ENCODE measurements at regions not wholly inside any gene's neighbourhood (a gene's known extent, or its start where the extent isn't known, plus 50 kb on each side); places are given as distances from the start of the nearest gene placed in this dataset.

- in situ Hi-C loops (cut with HindIII; ENCODE audit: low pct_ligation_motif_present, low pct_unique_long_range_greater_than_20kb, low sequenced_read_pairs): no loop called here
These were observed 50.9 kb upstream of the ZNF354B start for GRCh38 chr5:178808886-178809285.

DNA sequence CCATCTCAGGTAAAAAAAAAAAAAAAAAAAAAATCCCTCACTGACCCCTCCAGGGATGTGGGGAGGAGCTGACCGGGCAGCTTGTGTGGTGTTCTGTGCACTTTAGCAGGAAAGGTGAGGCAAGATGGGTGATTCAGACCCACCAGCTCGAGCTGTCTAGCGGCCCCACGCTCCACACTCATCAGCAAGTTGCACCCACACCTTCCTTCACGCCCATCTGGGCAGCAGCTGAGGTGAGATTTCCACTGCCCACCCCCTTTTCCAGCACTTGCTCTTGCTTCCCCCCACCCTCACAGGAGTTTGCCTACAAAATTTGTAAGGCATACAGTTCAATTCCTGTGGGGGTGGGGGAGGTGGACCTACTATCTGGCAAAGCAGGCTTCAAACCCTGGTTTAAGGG lies 58.7 kb upstream of the ZNF354B start:
- no peak for DNase-seq
- in situ Hi-C loops (cut with HindIII; ENCODE audit: low pct_ligation_motif_present, low pct_unique_long_range_greater_than_20kb, low sequenced_read_pairs): no loop called here

More at GRCh38 chr5:178808886-178809285, 50.9 kb upstream of the ZNF354B start:
- no peak for DNase-seq

- no peak for DNase-seq
- in situ Hi-C loops (cut with HindIII; ENCODE audit: low pct_ligation_motif_present, low pct_unique_long_range_greater_than_20kb, low sequenced_read_pairs): no loop called here
These were observed 62.0 kb upstream of the ZNF354B start for GRCh38 chr5:178797546-178798440.

DNA sequence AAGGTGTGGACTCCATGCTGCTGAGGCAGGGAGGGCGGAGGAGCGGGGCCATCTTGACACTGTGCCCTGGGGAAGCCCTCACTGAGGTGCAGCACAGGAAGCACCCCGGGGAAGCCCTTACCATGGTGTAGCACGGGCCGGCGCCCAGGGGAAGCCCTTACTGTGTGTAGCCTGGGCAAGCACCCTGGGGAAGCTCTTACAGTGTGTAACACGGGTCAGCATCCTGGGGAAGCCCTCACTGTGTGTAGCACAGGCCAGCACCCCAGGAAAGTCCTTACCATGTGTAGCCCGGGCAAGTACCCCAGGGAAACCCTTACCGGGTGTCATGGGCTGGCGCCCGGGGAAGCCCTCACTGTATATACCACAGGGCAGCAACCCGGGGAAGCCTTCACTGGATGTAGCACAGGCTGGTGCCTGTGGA lies 62.6 kb upstream of the ZNF354B start:
- in situ Hi-C loops (cut with HindIII; ENCODE audit: low pct_ligation_motif_present, low pct_unique_long_range_greater_than_20kb, low sequenced_read_pairs): no loop called here
- no peak for DNase-seq

GRCh38 chr5:178796165-178796945 lies 63.4 kb upstream of the ZNF354B start:
- no peak for DNase-seq
- in situ Hi-C loops (cut with HindIII; ENCODE audit: low pct_ligation_motif_present, low pct_unique_long_range_greater_than_20kb, low sequenced_read_pairs): no loop called here

GRCh38 chr5:178794433-178794832 lies 64.0 kb upstream of the ZNF354A start:
- no peak for DNase-seq
- in situ Hi-C loops (cut with HindIII; ENCODE audit: low pct_ligation_motif_present, low pct_unique_long_range_greater_than_20kb, low sequenced_read_pairs): no loop called here

DNA sequence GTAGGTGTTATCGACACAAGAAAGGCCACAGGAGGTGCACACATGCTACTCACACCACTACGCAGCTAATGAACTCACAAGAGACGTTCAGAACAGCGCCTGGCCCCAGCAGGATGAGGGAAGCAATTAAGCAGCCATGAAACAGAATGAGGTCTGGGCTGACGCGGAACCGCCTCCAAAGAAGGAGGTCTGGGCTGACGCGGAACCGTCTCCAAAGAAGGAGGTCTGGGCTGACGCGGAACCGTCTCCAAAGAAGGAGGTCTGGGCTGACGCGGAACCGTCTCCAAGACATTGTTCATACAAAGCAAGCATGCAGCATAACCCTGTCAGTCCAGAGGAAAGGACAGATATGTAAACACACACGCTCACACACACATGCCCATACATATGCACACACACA lies 63.2 kb upstream of the ZNF354A start:
- no peak for DNase-seq
- in situ Hi-C loops (cut with HindIII; ENCODE audit: low pct_ligation_motif_present, low pct_unique_long_range_greater_than_20kb, low sequenced_read_pairs): no loop called here

DNA sequence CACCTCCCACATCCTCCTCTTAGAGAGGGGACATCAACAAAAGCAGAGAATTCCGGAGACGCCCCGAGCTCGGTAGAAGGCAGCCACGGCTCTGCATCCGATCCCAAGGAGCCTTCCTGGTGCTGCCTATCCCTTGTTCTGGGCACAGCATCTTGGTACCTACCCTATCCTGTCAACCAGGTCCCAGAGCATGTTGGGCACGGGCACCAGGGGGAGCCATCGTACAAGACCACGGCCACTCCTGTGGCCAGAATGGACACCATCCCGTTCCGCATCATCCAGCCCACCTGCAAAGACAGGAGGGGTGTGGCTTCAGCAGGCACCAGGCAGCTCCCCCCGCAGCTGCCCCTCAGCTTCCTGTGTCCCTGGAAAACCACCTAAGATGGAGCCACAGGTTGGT lies 62.7 kb upstream of the ZNF354A start:
- in situ Hi-C loops (cut with HindIII; ENCODE audit: low pct_ligation_motif_present, low pct_unique_long_range_greater_than_20kb, low sequenced_read_pairs): no loop called here
- no peak for DNase-seq

- DNase-seq: no peak
- in situ Hi-C loops (cut with HindIII; ENCODE audit: low pct_ligation_motif_present, low pct_unique_long_range_greater_than_20kb, low sequenced_read_pairs): no loop called here
These were observed 61.5 kb upstream of the ZNF354A start for GRCh38 chr5:178791976-178792375.

DNA sequence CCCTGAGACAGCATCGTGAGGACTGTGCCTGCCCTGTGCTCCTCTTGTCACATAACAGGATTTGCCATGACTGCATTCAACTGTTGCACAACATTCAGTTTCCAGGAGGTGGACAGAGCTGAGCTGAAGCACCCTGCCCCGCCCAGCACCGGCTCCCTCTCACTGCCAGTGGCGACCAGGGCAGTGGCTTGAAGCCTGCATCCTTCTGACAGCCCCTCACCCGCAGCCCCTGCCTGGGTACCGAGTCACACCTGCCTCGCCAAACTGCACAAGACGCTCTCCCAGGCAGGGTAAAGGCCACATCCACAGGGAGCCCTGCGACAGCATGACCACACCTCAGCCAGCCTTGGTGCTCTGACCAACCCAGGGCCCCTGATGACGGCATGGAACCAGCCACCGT lies 59.9 kb upstream of the ZNF354A start:
- DNase-seq: no peak
- in situ Hi-C loops (cut with HindIII; ENCODE audit: low pct_ligation_motif_present, low pct_unique_long_range_greater_than_20kb, low sequenced_read_pairs): no loop called here

GRCh38 chr5:178788381-178789085 lies 58.1 kb upstream of the ZNF354A start:
- no peak for DNase-seq
- in situ Hi-C loops (cut with HindIII; ENCODE audit: low pct_ligation_motif_present, low pct_unique_long_range_greater_than_20kb, low sequenced_read_pairs): no loop called here

- no peak for DNase-seq
- in situ Hi-C loops (cut with HindIII; ENCODE audit: low pct_ligation_motif_present, low pct_unique_long_range_greater_than_20kb, low sequenced_read_pairs): no loop called here
These were observed 57.4 kb upstream of the ZNF354A start for GRCh38 chr5:178787889-178788288.

DNA sequence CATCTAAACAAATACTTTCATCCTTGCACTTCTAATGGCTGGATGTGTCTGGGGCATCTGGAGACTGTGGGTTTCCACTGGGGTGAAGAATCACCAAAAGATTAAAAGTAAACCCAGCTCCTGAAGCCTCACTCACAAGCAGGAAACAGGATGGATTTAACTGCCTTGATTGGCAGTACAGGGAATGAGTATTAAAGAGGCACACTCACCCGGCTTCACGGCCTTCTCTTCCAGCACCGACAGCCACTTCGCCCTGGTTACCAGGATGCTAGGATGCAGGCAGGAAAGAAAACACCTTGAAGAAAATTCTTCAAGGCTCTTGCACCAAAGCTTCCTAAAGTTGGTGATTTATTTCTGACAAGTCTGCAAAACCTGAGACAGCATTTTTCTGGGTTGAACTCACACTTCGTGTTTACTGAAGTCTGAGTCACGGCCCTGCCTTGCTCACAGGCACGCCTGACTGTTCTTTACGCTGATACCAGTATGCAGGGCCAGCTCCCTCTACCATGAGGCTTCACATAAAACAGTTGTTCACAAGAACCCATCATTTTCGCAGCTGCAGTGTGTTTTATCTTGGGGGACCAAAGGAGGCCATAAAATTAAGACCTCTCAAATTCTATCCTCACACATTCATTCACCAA lies 56.5 kb upstream of the ZNF354A start:
- DNase-seq: peak; percentile 27
- in situ Hi-C loops (cut with HindIII; ENCODE audit: low pct_ligation_motif_present, low pct_unique_long_range_greater_than_20kb, low sequenced_read_pairs): no loop called here

DNA sequence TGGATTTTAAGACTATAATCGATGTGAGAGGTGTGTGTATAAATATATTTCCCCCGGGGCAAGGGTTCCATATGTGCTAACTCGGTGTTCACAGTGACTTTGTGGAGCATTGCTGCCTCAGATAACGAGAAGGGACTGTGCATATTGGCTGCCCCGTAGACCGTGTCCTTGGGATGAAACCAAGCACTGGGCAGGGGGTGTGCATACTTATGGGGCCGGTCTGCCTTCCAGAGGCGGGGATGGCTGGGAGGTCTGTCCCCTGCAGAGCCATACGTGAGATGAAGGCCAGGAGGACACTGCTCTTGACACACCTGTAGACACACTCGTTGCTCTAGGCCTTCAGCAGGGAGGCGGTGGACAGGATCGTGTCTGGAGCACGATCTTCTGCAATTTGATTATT lies 56.0 kb upstream of the ZNF354A start:
- in situ Hi-C loops (cut with HindIII; ENCODE audit: low pct_ligation_motif_present, low pct_unique_long_range_greater_than_20kb, low sequenced_read_pairs): no loop called here
- no peak for DNase-seq

GRCh38 chr5:178785999-178786398 lies 55.5 kb upstream of the ZNF354A start:
- no peak for DNase-seq
- in situ Hi-C loops (cut with HindIII; ENCODE audit: low pct_ligation_motif_present, low pct_unique_long_range_greater_than_20kb, low sequenced_read_pairs): no loop called here

- no peak for DNase-seq
- in situ Hi-C loops (cut with HindIII; ENCODE audit: low pct_ligation_motif_present, low pct_unique_long_range_greater_than_20kb, low sequenced_read_pairs): no loop called here
These were observed 53.9 kb upstream of the ZNF354A start for GRCh38 chr5:178784391-178784790.

- in situ Hi-C loops (cut with HindIII; ENCODE audit: low pct_ligation_motif_present, low pct_unique_long_range_greater_than_20kb, low sequenced_read_pairs): no loop called here
These were observed 51.5 kb upstream of the ZNF354A start for GRCh38 chr5:178781936-178782335.

GRCh38 chr5:178780581-178781498 lies 50.4 kb upstream of the ZNF354A start:
- DNase-seq: no peak

More at GRCh38 chr5:178781936-178782335, 51.5 kb upstream of the ZNF354A start:
- no peak for DNase-seq

More at GRCh38 chr5:178780581-178781498, 50.4 kb upstream of the ZNF354A start:
- in situ Hi-C loops (cut with HindIII; ENCODE audit: low pct_ligation_motif_present, low pct_unique_long_range_greater_than_20kb, low sequenced_read_pairs): no loop called here
